ENCODE measurements at regions not wholly inside any gene's neighbourhood (a gene's known extent, or its start where the extent isn't known, plus 50 kb on each side); places are given as distances from the start of the nearest gene placed in this dataset.
"Not testable (repeated sequence)": the region's sequence is repeated elsewhere in the genome, so short reads cannot be mapped to it uniquely, and the experiment has no call there.

- no peak for TF ChIP-seq GATA1 (IDR thresholded peaks at IDR 0.05; ENCODE audit: low read depth, low read length)
- TF ChIP-seq POLR2A (IDR thresholded peaks at IDR 0.05; ENCODE audit: low read length): no peak
- DNase-seq: no peak
These were observed 750.1 kb upstream of the ADGRL3 start for GRCh38 chr4:60450054-60450453.

GRCh38 chr4:60452266-60452665 lies 747.9 kb upstream of the ADGRL3 start:
- DNase-seq: no peak
- no peak for TF ChIP-seq POLR2A (IDR thresholded peaks at IDR 0.05; ENCODE audit: low read length)
- TF ChIP-seq GATA1 (IDR thresholded peaks at IDR 0.05; ENCODE audit: low read depth, low read length): no peak

DNA sequence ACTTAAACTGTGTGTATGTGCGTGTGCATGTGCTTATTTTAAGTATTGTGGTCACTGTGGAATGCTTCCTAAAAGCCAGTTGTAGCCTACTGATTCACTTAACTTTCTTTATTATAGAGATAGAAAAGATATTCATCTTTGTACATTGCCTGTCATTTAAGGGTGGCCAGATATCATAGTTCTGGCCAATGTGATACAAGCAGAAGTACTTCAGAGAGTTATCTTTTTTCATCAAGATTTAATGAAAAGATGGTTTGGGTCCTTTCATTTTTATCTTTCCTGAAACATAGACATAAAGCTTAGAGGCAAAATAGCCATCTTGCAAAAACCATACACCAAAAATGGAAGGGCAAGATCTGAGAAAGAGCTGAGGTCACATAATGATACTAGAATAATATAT lies 744.7 kb upstream of the ADGRL3 start:
- TF ChIP-seq GATA1 (IDR thresholded peaks at IDR 0.05; ENCODE audit: low read depth, low read length) (no peak), POLR2A (IDR thresholded peaks at IDR 0.05; ENCODE audit: low read length) (no peak)
- DNase-seq: no peak

DNA sequence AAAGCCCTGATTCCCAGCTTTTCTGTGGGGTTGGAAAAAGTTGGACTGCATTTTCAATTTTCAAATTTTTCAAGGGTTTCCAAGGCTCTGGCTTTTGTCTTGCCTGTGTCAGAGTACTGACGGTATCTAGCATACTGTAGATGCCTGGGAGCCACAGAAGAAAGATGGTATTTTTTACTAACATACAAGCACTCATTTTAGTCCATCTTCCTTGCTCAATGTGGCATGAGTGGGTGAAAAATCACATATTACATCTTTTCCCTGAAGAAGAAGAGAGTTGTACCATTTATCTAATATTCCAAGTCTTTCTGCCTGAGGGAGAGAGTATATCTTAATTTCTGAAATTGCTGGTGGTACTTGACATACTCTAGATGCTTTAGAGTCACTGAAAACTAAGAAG lies 738.6 kb upstream of the ADGRL3 start:
- no peak for TF ChIP-seq POLR2A (IDR thresholded peaks at IDR 0.05; ENCODE audit: low read length)
- TF ChIP-seq GATA1 (IDR thresholded peaks at IDR 0.05; ENCODE audit: low read depth, low read length): no peak
- no peak for DNase-seq

DNA sequence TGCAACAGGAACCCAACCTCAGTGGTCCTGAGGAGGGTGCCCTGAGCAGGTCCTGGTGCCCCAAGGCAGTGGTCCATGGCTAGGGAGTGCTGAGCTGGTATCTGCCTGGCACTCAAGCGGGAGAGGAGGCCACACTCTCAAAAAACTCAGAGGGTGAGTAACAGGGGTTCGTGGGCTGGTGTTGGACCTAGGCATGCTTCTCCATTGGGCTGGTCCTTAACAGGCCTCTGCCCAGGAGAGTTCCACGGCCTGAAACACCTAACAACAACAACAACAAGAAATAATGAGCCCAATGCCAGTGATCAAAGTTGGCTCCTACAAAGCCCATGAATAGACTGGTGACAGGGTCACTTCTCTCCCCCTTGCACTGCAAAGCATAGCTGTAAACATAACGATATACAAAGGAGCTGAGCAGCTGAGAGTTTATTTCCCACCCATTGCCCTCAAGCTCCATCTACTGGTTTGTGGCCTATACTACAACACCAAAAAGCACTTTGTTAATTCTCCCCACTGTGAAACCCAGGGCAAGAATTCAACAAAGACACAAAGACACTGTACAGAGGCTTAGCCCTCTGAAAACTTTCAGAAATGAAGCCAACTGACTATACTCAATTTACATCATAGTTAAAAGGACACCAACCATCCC lies 736.1 kb upstream of the ADGRL3 start:
- TF ChIP-seq GATA1 (IDR thresholded peaks at IDR 0.05; ENCODE audit: low read depth, low read length) (no peak), POLR2A (IDR thresholded peaks at IDR 0.05; ENCODE audit: low read length) (no peak)
- no peak for DNase-seq

GRCh38 chr4:60482921-60483351 lies 717.2 kb upstream of the ADGRL3 start:
- no peak for TF ChIP-seq POLR2A (IDR thresholded peaks at IDR 0.05; ENCODE audit: low read length)
- no peak for TF ChIP-seq GATA1 (IDR thresholded peaks at IDR 0.05; ENCODE audit: low read depth, low read length)
- no peak for DNase-seq

DNA sequence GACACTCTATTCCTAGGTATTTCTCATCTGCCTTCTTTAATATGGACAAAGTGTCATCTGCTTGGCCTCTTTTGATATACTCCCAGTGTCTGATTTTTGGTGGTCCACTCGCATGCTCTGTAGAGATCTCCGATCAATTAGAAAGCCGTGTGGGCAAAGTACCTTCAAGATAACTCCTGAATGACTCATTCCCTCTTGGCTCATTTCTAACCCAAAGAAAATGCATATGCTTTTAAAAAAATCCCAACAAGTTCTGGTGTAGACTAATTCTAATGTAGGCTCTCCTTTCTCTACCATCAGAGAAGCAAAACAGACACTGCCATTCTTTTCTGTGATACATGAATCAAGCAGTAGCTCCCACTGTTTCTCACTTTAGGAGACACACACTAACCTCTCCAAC lies 714.9 kb upstream of the ADGRL3 start:
- DNase-seq: no peak
- TF ChIP-seq GATA1 (IDR thresholded peaks at IDR 0.05; ENCODE audit: low read depth, low read length) (no peak), POLR2A (IDR thresholded peaks at IDR 0.05; ENCODE audit: low read length) (no peak)

GRCh38 chr4:60487118-60487761 lies 712.9 kb upstream of the ADGRL3 start:
- not testable (repeated sequence) for DNase-seq

GRCh38 chr4:60500810-60501209 lies 699.3 kb upstream of the ADGRL3 start:
- no peak for TF ChIP-seq POLR2A (IDR thresholded peaks at IDR 0.05; ENCODE audit: low read length)
- no peak for TF ChIP-seq GATA1 (IDR thresholded peaks at IDR 0.05; ENCODE audit: low read depth, low read length)
- DNase-seq: no peak

GRCh38 chr4:60502733-60503132 lies 697.4 kb upstream of the ADGRL3 start:
- TF ChIP-seq POLR2A (IDR thresholded peaks at IDR 0.05; ENCODE audit: low read length) (no peak), GATA1 (IDR thresholded peaks at IDR 0.05; ENCODE audit: low read depth, low read length) (no peak)
- no peak for DNase-seq

DNA sequence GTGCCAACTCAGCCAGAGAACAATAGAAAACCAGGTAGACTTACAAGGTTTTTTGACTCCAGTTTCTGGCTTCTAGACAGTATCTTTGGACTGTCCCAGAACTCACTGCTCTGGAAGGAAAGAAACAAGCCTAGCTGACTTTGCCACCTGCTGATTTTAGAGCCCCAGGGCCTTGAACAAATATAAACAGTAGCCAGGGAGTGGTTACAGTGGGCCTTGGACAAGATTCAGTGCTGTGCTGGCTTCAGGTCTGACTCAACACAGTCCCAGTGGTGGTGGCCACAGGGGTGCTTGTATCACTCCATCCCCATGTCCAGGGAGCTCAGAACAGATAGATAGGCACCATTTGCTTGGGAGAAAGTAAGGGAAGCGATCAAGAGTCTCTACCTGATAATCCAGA lies 694.1 kb upstream of the ADGRL3 start:
- TF ChIP-seq POLR2A (IDR thresholded peaks at IDR 0.05; ENCODE audit: low read length): no peak
- no peak for TF ChIP-seq GATA1 (IDR thresholded peaks at IDR 0.05; ENCODE audit: low read depth, low read length)

GRCh38 chr4:60522265-60522664 lies 677.9 kb upstream of the ADGRL3 start:
- TF ChIP-seq POLR2A (IDR thresholded peaks at IDR 0.05; ENCODE audit: low read length) (no peak), GATA1 (IDR thresholded peaks at IDR 0.05; ENCODE audit: low read depth, low read length) (no peak)
- no peak for DNase-seq

More for the DNA sequence above, 694.1 kb upstream of the ADGRL3 start:
- no peak for DNase-seq

GRCh38 chr4:60531776-60532379 lies 668.2 kb upstream of the ADGRL3 start:
- no peak for DNase-seq
- TF ChIP-seq GATA1 (IDR thresholded peaks at IDR 0.05; ENCODE audit: low read depth, low read length) (no peak), POLR2A (IDR thresholded peaks at IDR 0.05; ENCODE audit: low read length) (no peak)

- no peak for DNase-seq
- TF ChIP-seq GATA1 (IDR thresholded peaks at IDR 0.05; ENCODE audit: low read depth, low read length) (no peak), POLR2A (IDR thresholded peaks at IDR 0.05; ENCODE audit: low read length) (no peak)
These were observed 655.1 kb upstream of the ADGRL3 start for GRCh38 chr4:60544981-60545380.

- DNase-seq: no peak
- no peak for TF ChIP-seq GATA1 (IDR thresholded peaks at IDR 0.05; ENCODE audit: low read depth, low read length)
- no peak for TF ChIP-seq POLR2A (IDR thresholded peaks at IDR 0.05; ENCODE audit: low read length)
These were observed 637.8 kb upstream of the ADGRL3 start for GRCh38 chr4:60562334-60562733.

Measured in erythroblast (primary cell).